ENCODE measurements at regions not wholly inside any gene's neighbourhood (a gene's known extent, or its start where the extent isn't known, plus 50 kb on each side); places are given as distances from the start of the nearest gene placed in this dataset.

DNA sequence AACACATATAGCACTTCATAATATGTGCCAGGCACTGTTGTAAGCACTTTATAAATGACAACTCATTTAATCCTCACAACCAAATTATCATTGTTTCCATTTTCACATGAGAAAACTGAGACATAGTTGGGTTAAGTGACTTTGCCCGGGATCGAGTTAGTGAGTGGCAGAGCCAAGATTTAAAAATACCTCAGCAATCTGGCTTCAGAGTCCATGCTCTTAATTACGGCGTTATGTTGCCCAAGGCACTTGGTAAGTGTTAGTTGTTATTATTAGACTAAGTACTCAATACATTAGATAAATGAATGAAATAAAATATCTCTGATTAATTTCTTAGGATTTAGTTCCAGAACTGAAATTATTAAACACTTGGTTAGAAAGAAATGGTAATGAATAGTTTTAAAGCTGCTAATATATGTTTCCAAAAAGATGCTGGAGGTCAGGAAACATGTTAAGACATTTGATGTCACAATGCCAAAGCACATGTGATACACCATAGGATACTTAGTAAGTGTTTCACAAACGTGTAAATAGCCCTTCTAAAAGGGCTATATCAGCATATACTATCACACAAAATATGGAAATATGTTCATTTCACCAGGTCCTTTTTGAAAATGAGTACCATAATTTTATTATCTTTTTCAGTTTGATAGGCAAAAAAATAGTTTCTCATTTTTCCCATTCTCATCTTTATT is 301.9 kb downstream of the GPAT3 start:
- ChIA-PET CTCF (no interaction called here), POLR2A (no interaction called here)

More for the DNA sequence above, 301.9 kb downstream of the GPAT3 start:
- H3K9ac ChIP-seq (ENCODE audit: control insufficient read depth, insufficient read depth, low read length): no peak overlapping the region
- WGBS (ENCODE audit: insufficient coverage, insufficient replicate concordance, low lambda C conversion rate, missing lambda C conversion rate): 42% methylated on average over 5 of the region's 5 CpGs
- no peaks in the 10 kb centered on the region; a peak in 1 of 4 replicates for H3K27me3 ChIP-seq (replicated peaks in 1 of 2; ENCODE audit: control insufficient read depth in 2 of 2, insufficient read depth in 2 of 2, low read length in 1 of 2)
- no peak for FAIRE-seq
- ChIA-PET SMC1A (ENCODE audit: uncharacterized antibody, unreplicated experiment) (no interaction called here), RAD21 (ENCODE audit: unreplicated experiment) (no interaction called here)
- BruUV-seq (replicated peaks): no TSS peak
- no peaks in the 10 kb centered on the region for H3K36me3 ChIP-seq (ENCODE audit: control insufficient read depth in 2 of 2, insufficient read depth in 2 of 2, low read length in 1 of 2)
- TF ChIP-seq, protein P1, sequence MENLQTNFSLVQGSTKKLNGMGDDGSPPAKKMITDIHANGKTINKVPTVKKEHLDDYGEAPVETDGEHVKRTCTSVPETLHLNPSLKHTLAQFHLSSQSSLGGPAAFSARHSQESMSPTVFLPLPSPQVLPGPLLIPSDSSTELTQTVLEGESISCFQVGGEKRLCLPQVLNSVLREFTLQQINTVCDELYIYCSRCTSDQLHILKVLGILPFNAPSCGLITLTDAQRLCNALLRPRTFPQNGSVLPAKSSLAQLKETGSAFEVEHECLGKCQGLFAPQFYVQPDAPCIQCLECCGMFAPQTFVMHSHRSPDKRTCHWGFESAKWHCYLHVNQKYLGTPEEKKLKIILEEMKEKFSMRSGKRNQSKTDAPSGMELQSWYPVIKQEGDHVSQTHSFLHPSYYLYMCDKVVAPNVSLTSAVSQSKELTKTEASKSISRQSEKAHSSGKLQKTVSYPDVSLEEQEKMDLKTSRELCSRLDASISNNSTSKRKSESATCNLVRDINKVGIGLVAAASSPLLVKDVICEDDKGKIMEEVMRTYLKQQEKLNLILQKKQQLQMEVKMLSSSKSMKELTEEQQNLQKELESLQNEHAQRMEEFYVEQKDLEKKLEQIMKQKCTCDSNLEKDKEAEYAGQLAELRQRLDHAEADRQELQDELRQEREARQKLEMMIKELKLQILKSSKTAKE (IDR thresholded peaks at IDR 0.05; ENCODE audit: low read depth, poor library complexity, severe bottlenecking): no peak
- TF ChIP-seq, protein P2, sequence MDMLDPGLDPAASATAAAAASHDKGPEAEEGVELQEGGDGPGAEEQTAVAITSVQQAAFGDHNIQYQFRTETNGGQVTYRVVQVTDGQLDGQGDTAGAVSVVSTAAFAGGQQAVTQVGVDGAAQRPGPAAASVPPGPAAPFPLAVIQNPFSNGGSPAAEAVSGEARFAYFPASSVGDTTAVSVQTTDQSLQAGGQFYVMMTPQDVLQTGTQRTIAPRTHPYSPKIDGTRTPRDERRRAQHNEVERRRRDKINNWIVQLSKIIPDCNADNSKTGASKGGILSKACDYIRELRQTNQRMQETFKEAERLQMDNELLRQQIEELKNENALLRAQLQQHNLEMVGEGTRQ (IDR thresholded peaks at IDR 0.05; ENCODE audit: borderline replicate concordance, low read depth, low read length): no peak
- TF ChIP-seq RAD51 (IDR thresholded peaks at IDR 0.05) (no peak), HDGF (IDR thresholded peaks at IDR 0.05) (no peak), WRNIP1 (IDR thresholded peaks at IDR 0.05; ENCODE audit: borderline replicate concordance, low read depth, low read length) (no peak), TARDBP (IDR thresholded peaks at IDR 0.05; ENCODE audit: borderline replicate concordance) (no peak), SMAD1 (IDR thresholded peaks at IDR 0.05; ENCODE audit: low read depth, partially characterized antibody) (no peak), SMC3 (IDR thresholded peaks at IDR 0.05; ENCODE audit: borderline replicate concordance, low read length) (no peak), FOXK2 (IDR thresholded peaks at IDR 0.05) (no peak), SMAD5 (IDR thresholded peaks at IDR 0.05; ENCODE audit: low read depth) (no peak), CEBPB (IDR thresholded peaks at IDR 0.05; ENCODE audit: borderline replicate concordance in 1 of 2, low read depth in 2 of 2, low read length in 2 of 2) (no peak), TCF7 (IDR thresholded peaks at IDR 0.05; ENCODE audit: borderline replicate concordance) (no peak), STAT1 (conservative IDR thresholded peaks at IDR 0.05) (no peak), NFIC (IDR thresholded peaks at IDR 0.05; ENCODE audit: low read depth, low read length) (no peak), CBFB (IDR thresholded peaks at IDR 0.05; ENCODE audit: low read depth) (no peak), SUZ12 (IDR thresholded peaks at IDR 0.05; ENCODE audit: unreplicated experiment) (no peak), TAF1 (IDR thresholded peaks at IDR 0.05; ENCODE audit: borderline replicate concordance, low read depth, low read length) (no peak), BMI1 (IDR thresholded peaks at IDR 0.05; ENCODE audit: borderline replicate concordance) (no peak)
- TF ChIP-seq, protein P3, sequence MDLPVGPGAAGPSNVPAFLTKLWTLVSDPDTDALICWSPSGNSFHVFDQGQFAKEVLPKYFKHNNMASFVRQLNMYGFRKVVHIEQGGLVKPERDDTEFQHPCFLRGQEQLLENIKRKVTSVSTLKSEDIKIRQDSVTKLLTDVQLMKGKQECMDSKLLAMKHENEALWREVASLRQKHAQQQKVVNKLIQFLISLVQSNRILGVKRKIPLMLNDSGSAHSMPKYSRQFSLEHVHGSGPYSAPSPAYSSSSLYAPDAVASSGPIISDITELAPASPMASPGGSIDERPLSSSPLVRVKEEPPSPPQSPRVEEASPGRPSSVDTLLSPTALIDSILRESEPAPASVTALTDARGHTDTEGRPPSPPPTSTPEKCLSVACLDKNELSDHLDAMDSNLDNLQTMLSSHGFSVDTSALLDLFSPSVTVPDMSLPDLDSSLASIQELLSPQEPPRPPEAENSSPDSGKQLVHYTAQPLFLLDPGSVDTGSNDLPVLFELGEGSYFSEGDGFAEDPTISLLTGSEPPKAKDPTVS (IDR thresholded peaks at IDR 0.05; ENCODE audit: low read depth, low read length): no peak
- H4K20me1 ChIP-seq (ENCODE audit: control insufficient read depth, insufficient read depth): no peaks in the 10 kb centered on the region
- no peaks in the 10 kb centered on the region for H3K79me2 ChIP-seq (ENCODE audit: control insufficient read depth, insufficient read depth, low read length)
- no peak overlapping the region for H3K27ac ChIP-seq (ENCODE audit: control insufficient read depth, insufficient read depth)
- H2AFZ ChIP-seq (ENCODE audit: control insufficient read depth, low read depth, low read length): no peak overlapping the region
- no peaks in the 10 kb centered on the region for H3K9me3 ChIP-seq (replicated peaks; ENCODE audit: control insufficient read depth, insufficient read depth, low read length)
- no peak for ATAC-seq
- in situ Hi-C loops (cut with MboI): no loop called here
- DNase-seq (ENCODE audit: low read depth, low spot score): no peak
- H3K4me1 ChIP-seq (ENCODE audit: control insufficient read depth, insufficient read depth, low read length): no peaks in the 10 kb centered on the region
- intact Hi-C loops (cut with micrococcal nuclease; ENCODE audit: unreplicated experiment): no loop called here
- no peak overlapping the region for H3K4me2 ChIP-seq (ENCODE audit: control insufficient read depth, insufficient read depth)
- no peak overlapping the region for H3K4me3 ChIP-seq
